ENCODE measurements at regions not wholly inside any gene's neighbourhood (a gene's known extent, or its start where the extent isn't known, plus 50 kb on each side); places are given as distances from the start of the nearest gene placed in this dataset.

- Histone ChIP-seq H3K27me3 (ENCODE audit: low read length) (no peaks in the 10 kb centered on the region), H3F3A (ENCODE audit: insufficient read depth) (no peaks in the 10 kb centered on the region), H3K79me2 (ENCODE audit: insufficient read depth, low read length) (no peaks in the 10 kb centered on the region), H3K9me2 (replicated peaks; ENCODE audit: insufficient read depth, low read length) (no peaks in the 10 kb centered on the region), H3K27ac (ENCODE audit: low read depth, low read length) (no peak overlapping the region), H3K9ac (ENCODE audit: low read length) (no peak overlapping the region), H4K20me1 (ENCODE audit: low read depth, low read length) (no peaks in the 10 kb centered on the region), H3K9me3 (ENCODE audit: insufficient read depth, low read length) (no peaks in the 10 kb centered on the region), H3K4me3 (ENCODE audit: insufficient read depth, low read length, poor library complexity, severe bottlenecking) (no peak overlapping the region), H3K36me3 (ENCODE audit: low read length) (no peaks in the 10 kb centered on the region), H2AFZ (ENCODE audit: low read depth, low read length, severe bottlenecking) (no peak overlapping the region), H3K4me2 (ENCODE audit: low read depth, low read length, poor library complexity, severe bottlenecking) (no peak overlapping the region)
- TF ChIP-seq EZH2phosphoT487 (conservative IDR thresholded peaks at IDR 0.05; ENCODE audit: low read length) (no peak), CTCF (IDR thresholded peaks at IDR 0.05; ENCODE audit: insufficient read depth, low read length, poor library complexity, severe bottlenecking) (no peak)
Observed at GRCh38 chrX:39661116-39661907, 436.4 kb downstream of the BCOR start.

- H3K9me2 ChIP-seq (replicated peaks; ENCODE audit: insufficient read depth, low read length): no peaks in the 10 kb centered on the region
- no peak for TF ChIP-seq CTCF (IDR thresholded peaks at IDR 0.05; ENCODE audit: insufficient read depth, low read length, poor library complexity, severe bottlenecking)
- TF ChIP-seq EZH2phosphoT487 (conservative IDR thresholded peaks at IDR 0.05; ENCODE audit: low read length): no peak
- H3K36me3 ChIP-seq (ENCODE audit: low read length): no peaks in the 10 kb centered on the region
- no peak overlapping the region for H2AFZ ChIP-seq (ENCODE audit: low read depth, low read length, severe bottlenecking)
- no peak overlapping the region for H3K4me3 ChIP-seq (ENCODE audit: insufficient read depth, low read length, poor library complexity, severe bottlenecking)
- H3K27me3 ChIP-seq (ENCODE audit: low read length): no peaks in the 10 kb centered on the region
- H3F3A ChIP-seq (ENCODE audit: insufficient read depth): no peaks in the 10 kb centered on the region
- no peaks in the 10 kb centered on the region for H3K79me2 ChIP-seq (ENCODE audit: insufficient read depth, low read length)
- H3K9me3 ChIP-seq (ENCODE audit: insufficient read depth, low read length): no peaks in the 10 kb centered on the region
- no peak overlapping the region for H3K9ac ChIP-seq (ENCODE audit: low read length)
- H3K4me2 ChIP-seq (ENCODE audit: low read depth, low read length, poor library complexity, severe bottlenecking): no peak overlapping the region
- no peak overlapping the region for H3K27ac ChIP-seq (ENCODE audit: low read depth, low read length)
- H4K20me1 ChIP-seq (ENCODE audit: low read depth, low read length): no peaks in the 10 kb centered on the region
Observed at GRCh38 chrX:39665830-39666518, 431.8 kb downstream of the BCOR start.

DNA sequence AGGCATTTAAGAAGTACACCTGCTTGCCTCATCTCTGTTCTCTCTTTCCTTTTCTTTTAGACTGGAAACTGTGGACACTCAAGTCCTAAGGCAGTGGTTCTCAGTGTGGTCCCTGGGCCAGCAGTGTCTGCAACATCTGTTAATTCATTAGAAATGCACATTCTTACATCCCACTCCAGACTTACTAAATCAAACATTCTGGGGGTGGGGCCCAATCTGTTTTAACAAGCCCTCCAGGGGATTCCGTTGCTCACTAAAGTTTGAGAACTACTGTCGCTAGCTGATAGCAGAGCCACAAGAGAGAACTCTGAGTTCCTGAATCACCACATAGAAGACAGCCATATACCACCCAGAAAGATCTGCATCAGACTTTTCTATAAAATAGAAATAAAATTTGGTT lies 430.6 kb downstream of the BCOR start:
- no peak overlapping the region for H2AFZ ChIP-seq (ENCODE audit: low read depth, low read length, severe bottlenecking)

More for the DNA sequence above, 430.6 kb downstream of the BCOR start:
- H4K20me1 ChIP-seq (ENCODE audit: low read depth, low read length): no peaks in the 10 kb centered on the region
- H3K9me3 ChIP-seq (ENCODE audit: insufficient read depth, low read length): no peaks in the 10 kb centered on the region
- H3F3A ChIP-seq (ENCODE audit: insufficient read depth): no peaks in the 10 kb centered on the region
- no peak overlapping the region for H3K27ac ChIP-seq (ENCODE audit: low read depth, low read length)
- TF ChIP-seq EZH2phosphoT487 (conservative IDR thresholded peaks at IDR 0.05; ENCODE audit: low read length) (no peak), CTCF (IDR thresholded peaks at IDR 0.05; ENCODE audit: insufficient read depth, low read length, poor library complexity, severe bottlenecking) (no peak)
- no peaks in the 10 kb centered on the region for H3K9me2 ChIP-seq (replicated peaks; ENCODE audit: insufficient read depth, low read length)
- no peaks in the 10 kb centered on the region for H3K36me3 ChIP-seq (ENCODE audit: low read length)
- no peak overlapping the region for H3K4me2 ChIP-seq (ENCODE audit: low read depth, low read length, poor library complexity, severe bottlenecking)
- no peaks in the 10 kb centered on the region for H3K27me3 ChIP-seq (ENCODE audit: low read length)
- H3K9ac ChIP-seq (ENCODE audit: low read length): no peak overlapping the region
- no peaks in the 10 kb centered on the region for H3K79me2 ChIP-seq (ENCODE audit: insufficient read depth, low read length)
- H3K4me3 ChIP-seq (ENCODE audit: insufficient read depth, low read length, poor library complexity, severe bottlenecking): no peak overlapping the region
